Kidney (tissue), 13 donors: ENCODE measurements at regions not wholly inside any gene's neighbourhood (a gene's known extent, or its start where the extent isn't known, plus 50 kb on each side); places are given as distances from the start of the nearest gene placed in this dataset.
A peak's percentile ranks its signal among the peaks of the same experiment; 100 is the strongest.

Source experiments
- DNase-seq, 5 donors: peaks; one replicate each; pipeline ENCODE4 v3.0.0-alpha.2; 2013 to 2020
- FAIRE-seq: peaks from 2 replicates; lab custom pipeline; 2012; peaks lifted over from hg19 to GRCh38; lab: Jason Lieb, UNC
- H3K27ac ChIP-seq, 2 donors: one replicate each; pipeline ENCODE4 v1.7.0; 2013; ENCODE audit warnings: low read depth in 2 of 2, low read length in 2 of 2, inconsistent platforms in 1 of 2
- H3K27me3 ChIP-seq: one replicate; pipeline ENCODE4 v1.7.1; 2013; ENCODE audit warnings: low read length, inconsistent platforms; ENCODE audit not compliant: control insufficient read depth, insufficient read depth
- H3K36me3 ChIP-seq, 3 donors: one replicate each; pipeline versions ENCODE4 v1.7.0 to v1.7.1; 2013; ENCODE audit warnings: low read length in 3 of 3, control low read depth in 1 of 3, inconsistent platforms in 1 of 3; ENCODE audit not compliant: insufficient read depth in 3 of 3, control insufficient read depth in 2 of 3
- H3K4me1 ChIP-seq, 3 donors: one replicate each; pipeline versions ENCODE4 v1.7.0 to v1.7.1; 2013; ENCODE audit warnings: low read length in 3 of 3, inconsistent platforms in 1 of 3, low read depth in 1 of 3; ENCODE audit not compliant: control insufficient read depth in 2 of 3, insufficient read depth in 2 of 3
- H3K4me3 ChIP-seq, 3 donors: one replicate each; pipeline versions ENCODE4 v1.7.0 to v1.8.1; 2013; ENCODE audit warnings: low read length in 3 of 3, control low read depth in 1 of 3, inconsistent platforms in 1 of 3
- H3K9ac ChIP-seq, 3 donors: one replicate each; pipeline versions ENCODE4 v1.7.0 to v1.7.1; 2013; ENCODE audit warnings: low read length in 3 of 3, control low read depth in 1 of 3, inconsistent platforms in 1 of 3
- H3K9me3 ChIP-seq, 3 donors: one replicate each; pipeline versions ENCODE4 v1.7.0 to v1.7.1; 2013; ENCODE audit warnings: low read length in 3 of 3, control low read depth in 1 of 3, inconsistent platforms in 1 of 3; ENCODE audit not compliant: control insufficient read depth in 2 of 3, insufficient read depth in 1 of 3
- intact Hi-C: fragments of 100-400 bp; cut with DNase I; formaldehyde crosslinking; loops from one replicate; pipeline ENCODE4 v1.11.1; 2022
- TF ChIP-seq, protein P1 (sequence below): IDR thresholded peaks from 3 replicates; pipeline ENCODE4 v1.5.1; 2012; ENCODE audit warnings: mild to moderate bottlenecking, moderate library complexity, borderline replicate concordance; ENCODE audit not compliant: insufficient read depth; ENCODE audit errors: extremely low read depth
- donor health status: control.
- donor health status: control.
- donor health status: control.
- donor health status: control.
- donor health status: control.
- donor health status: DM: yes; HTN: yes; CAD: no.
- donor health status: Normal renal cell carcinoma (clear cell type).

DNA sequence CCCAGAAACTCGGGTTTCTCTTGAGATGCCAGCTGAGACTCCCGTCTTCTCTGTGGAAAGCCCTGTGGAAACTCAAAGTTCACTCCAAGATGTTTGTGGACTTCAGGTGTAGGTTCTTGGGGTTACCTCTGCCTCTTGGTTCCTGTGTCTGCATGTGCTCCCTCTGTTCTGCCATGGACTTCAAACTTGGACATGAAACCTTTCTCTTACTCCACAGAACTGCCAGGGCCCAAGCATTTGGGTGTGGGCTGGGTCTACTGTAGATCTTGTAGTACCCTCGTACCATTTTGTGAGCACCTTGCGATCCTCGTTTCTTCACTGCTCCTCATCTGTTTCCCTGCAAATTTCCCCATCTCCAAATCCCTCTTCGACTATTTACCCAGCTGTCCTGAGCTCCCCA lies 175.5 kb downstream of the HAUS1 start:
- no peak for DNase-seq
- H3K9me3 ChIP-seq: no peaks in the 10 kb centered on the region
- TF ChIP-seq, protein P1, sequence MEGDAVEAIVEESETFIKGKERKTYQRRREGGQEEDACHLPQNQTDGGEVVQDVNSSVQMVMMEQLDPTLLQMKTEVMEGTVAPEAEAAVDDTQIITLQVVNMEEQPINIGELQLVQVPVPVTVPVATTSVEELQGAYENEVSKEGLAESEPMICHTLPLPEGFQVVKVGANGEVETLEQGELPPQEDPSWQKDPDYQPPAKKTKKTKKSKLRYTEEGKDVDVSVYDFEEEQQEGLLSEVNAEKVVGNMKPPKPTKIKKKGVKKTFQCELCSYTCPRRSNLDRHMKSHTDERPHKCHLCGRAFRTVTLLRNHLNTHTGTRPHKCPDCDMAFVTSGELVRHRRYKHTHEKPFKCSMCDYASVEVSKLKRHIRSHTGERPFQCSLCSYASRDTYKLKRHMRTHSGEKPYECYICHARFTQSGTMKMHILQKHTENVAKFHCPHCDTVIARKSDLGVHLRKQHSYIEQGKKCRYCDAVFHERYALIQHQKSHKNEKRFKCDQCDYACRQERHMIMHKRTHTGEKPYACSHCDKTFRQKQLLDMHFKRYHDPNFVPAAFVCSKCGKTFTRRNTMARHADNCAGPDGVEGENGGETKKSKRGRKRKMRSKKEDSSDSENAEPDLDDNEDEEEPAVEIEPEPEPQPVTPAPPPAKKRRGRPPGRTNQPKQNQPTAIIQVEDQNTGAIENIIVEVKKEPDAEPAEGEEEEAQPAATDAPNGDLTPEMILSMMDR: no peak
- intact Hi-C loops: loop anchor here (5.0 kb wide), 2 partner anchors 198 to 378 kb away; partner anchors contain the start of gene LOXHD1
- H3K4me3 ChIP-seq: no peak overlapping the region
- no peak overlapping the region for H3K27ac ChIP-seq
- no peak for FAIRE-seq
- no peaks in the 10 kb centered on the region for H3K27me3 ChIP-seq
- no peaks in the 10 kb centered on the region for H3K4me1 ChIP-seq
- no peaks in the 10 kb centered on the region for H3K36me3 ChIP-seq
- no peak overlapping the region for H3K9ac ChIP-seq

- Histone ChIP-seq H3K4me3 (no peak overlapping the region), H3K4me1 (no peaks in the 10 kb centered on the region), H3K27me3 (no peaks in the 10 kb centered on the region), H3K9me3 (no peaks in the 10 kb centered on the region), H3K27ac (no peak overlapping the region), H3K36me3 (no peaks in the 10 kb centered on the region), H3K9ac (no peak overlapping the region)
- FAIRE-seq: peak; percentile 65
- intact Hi-C loops: loop anchor here (5.0 kb wide), 2 partner anchors 196 to 376 kb away; partner anchors contain the start of gene LOXHD1
- peak; percentile 79 to 86 (median 82) for DNase-seq
- TF ChIP-seq, protein P1: peak; percentile 90
These were observed 177.3 kb downstream of the HAUS1 start for GRCh38 chr18:46281185-46282176.

DNA sequence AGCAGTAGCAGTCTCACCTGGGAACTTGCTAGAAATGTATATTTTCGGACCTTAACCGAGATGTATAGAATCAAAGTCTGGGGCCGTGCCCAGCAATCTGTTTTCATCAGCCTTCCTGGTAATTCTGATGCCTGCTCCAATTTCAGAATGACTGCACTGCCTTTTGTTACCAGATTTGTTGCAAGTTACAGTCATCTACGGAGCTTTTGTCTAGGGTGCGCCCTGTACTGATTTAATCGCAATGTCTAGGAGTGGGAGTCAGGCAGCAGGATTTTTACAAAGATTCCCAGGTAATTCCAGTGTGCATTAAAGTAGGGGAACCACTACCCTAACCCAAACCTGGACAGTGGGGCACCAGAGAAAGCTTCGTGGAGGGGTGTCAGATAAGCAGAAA lies 178.0 kb downstream of the HAUS1 start:
- FAIRE-seq (no peak), DNase-seq (no peak)
- Histone ChIP-seq H3K36me3 (no peaks in the 10 kb centered on the region), H3K9me3 (no peaks in the 10 kb centered on the region), H3K4me3 (no peak overlapping the region), H3K27me3 (no peaks in the 10 kb centered on the region), H3K9ac (no peak overlapping the region), H3K4me1 (no peaks in the 10 kb centered on the region), H3K27ac (no peak overlapping the region)
- TF ChIP-seq, protein P1: no peak
- intact Hi-C loops: loop anchor here (5.0 kb wide), 2 partner anchors 195 to 375 kb away; partner anchors contain the start of gene LOXHD1
